ENCODE measurements at regions not wholly inside any gene's neighbourhood (a gene's known extent, or its start where the extent isn't known, plus 50 kb on each side); places are given as distances from the start of the nearest gene placed in this dataset.

GRCh38 chr1:157278383-157279137 is 140.4 kb upstream of the ETV3 start:
- TF ChIP-seq, protein P1, sequence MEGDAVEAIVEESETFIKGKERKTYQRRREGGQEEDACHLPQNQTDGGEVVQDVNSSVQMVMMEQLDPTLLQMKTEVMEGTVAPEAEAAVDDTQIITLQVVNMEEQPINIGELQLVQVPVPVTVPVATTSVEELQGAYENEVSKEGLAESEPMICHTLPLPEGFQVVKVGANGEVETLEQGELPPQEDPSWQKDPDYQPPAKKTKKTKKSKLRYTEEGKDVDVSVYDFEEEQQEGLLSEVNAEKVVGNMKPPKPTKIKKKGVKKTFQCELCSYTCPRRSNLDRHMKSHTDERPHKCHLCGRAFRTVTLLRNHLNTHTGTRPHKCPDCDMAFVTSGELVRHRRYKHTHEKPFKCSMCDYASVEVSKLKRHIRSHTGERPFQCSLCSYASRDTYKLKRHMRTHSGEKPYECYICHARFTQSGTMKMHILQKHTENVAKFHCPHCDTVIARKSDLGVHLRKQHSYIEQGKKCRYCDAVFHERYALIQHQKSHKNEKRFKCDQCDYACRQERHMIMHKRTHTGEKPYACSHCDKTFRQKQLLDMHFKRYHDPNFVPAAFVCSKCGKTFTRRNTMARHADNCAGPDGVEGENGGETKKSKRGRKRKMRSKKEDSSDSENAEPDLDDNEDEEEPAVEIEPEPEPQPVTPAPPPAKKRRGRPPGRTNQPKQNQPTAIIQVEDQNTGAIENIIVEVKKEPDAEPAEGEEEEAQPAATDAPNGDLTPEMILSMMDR (IDR thresholded peaks at IDR 0.05): no peak
- TF ChIP-seq POLR2A (IDR thresholded peaks at IDR 0.05): no peak

All from testis (tissue), 2 donors.